ENCODE measurements at regions not wholly inside any gene's neighbourhood (a gene's known extent, or its start where the extent isn't known, plus 50 kb on each side); places are given as distances from the start of the nearest gene placed in this dataset.

DNA sequence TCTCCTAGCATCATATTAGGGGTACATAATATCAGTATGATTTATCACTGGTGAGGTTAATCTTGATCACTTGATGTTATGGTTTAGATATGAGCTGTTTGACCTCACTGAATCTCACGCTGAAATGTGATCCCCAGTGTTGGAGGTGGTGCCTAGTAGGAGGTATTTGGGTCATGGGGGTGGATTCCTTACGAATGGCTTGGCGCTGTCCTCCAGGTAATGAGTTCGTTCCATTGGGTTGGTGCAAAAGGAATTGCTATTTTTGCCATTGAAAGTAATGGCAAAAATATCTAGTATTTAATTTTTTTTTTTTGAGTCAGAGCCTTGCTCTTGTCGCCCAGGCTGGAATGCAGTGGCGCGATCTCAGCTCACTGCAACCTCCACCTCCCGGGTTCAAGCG lies 326.3 kb downstream of the AASDHPPT start:
- H3K9me3 ChIP-seq, result no peaks in the 10 kb centered on the region
- TF ChIP-seq POLR2A (IDR thresholded peaks at IDR 0.05), result no peak
- TF ChIP-seq POLR2AphosphoS5 (IDR thresholded peaks at IDR 0.05), result no peak
- TF ChIP-seq CTCF (IDR thresholded peaks at IDR 0.05), result no peak
- no peaks in the 10 kb centered on the region for H3K4me1 ChIP-seq
- no peaks in the 10 kb centered on the region for H3K27me3 ChIP-seq
- H3K27ac ChIP-seq, result no peak overlapping the region
- no peak for DNase-seq (ENCODE audit: low spot score in 2 of 2)
- intact Hi-C loops (cut with DNase I; ENCODE audit: low total_unique reads), result no loop called here
- peaks cover 7% of the 10 kb centered on the region for H3K36me3 ChIP-seq
- no peak overlapping the region for H3K4me3 ChIP-seq

- Histone ChIP-seq H3K27me3 (no peaks in the 10 kb centered on the region), H3K4me1 (no peaks in the 10 kb centered on the region), H3K27ac (no peak overlapping the region), H3K9me3 (no peaks in the 10 kb centered on the region), H3K4me3 (no peak overlapping the region), H3K36me3 (no peaks in the 10 kb centered on the region)
- TF ChIP-seq POLR2AphosphoS5 (IDR thresholded peaks at IDR 0.05) (no peak), CTCF (IDR thresholded peaks at IDR 0.05) (no peak), POLR2A (IDR thresholded peaks at IDR 0.05) (no peak)
- DNase-seq (ENCODE audit: low spot score in 2 of 2), result no peak
- intact Hi-C loops (cut with DNase I; ENCODE audit: low total_unique reads), result no loop called here
Measured at GRCh38 chr11:106409222-106409621, 331.8 kb downstream of the AASDHPPT start.

GRCh38 chr11:106409671-106410070 lies 332.2 kb downstream of the AASDHPPT start:
- H3K4me1 ChIP-seq, result no peaks in the 10 kb centered on the region
- intact Hi-C loops (cut with DNase I; ENCODE audit: low total_unique reads), result loop anchor here (2.0 kb wide), 1 partner anchor 27 kb away; no protein-coding TSS in a partner anchor
- no peak for DNase-seq (ENCODE audit: low spot score in 2 of 2)
- TF ChIP-seq CTCF (IDR thresholded peaks at IDR 0.05), result no peak
- TF ChIP-seq POLR2AphosphoS5 (IDR thresholded peaks at IDR 0.05), result no peak
- TF ChIP-seq POLR2A (IDR thresholded peaks at IDR 0.05), result no peak
- H3K27me3 ChIP-seq, result no peaks in the 10 kb centered on the region
- H3K36me3 ChIP-seq, result no peaks in the 10 kb centered on the region
- no peak overlapping the region for H3K4me3 ChIP-seq
- no peak overlapping the region for H3K27ac ChIP-seq
- no peaks in the 10 kb centered on the region for H3K9me3 ChIP-seq

- Histone ChIP-seq H3K4me1 (no peaks in the 10 kb centered on the region), H3K9me3 (no peaks in the 10 kb centered on the region), H3K36me3 (no peaks in the 10 kb centered on the region), H3K27me3 (no peaks in the 10 kb centered on the region), H3K4me3 (no peak overlapping the region), H3K27ac (no peak overlapping the region)
- TF ChIP-seq CTCF (IDR thresholded peaks at IDR 0.05) (no peak), POLR2AphosphoS5 (IDR thresholded peaks at IDR 0.05) (no peak), POLR2A (IDR thresholded peaks at IDR 0.05) (no peak)
- intact Hi-C loops (cut with DNase I; ENCODE audit: low total_unique reads), result loop anchor here (2.0 kb wide), 1 partner anchor 26 kb away; no protein-coding TSS in a partner anchor
- no peak for DNase-seq (ENCODE audit: low spot score in 2 of 2)
Measured at GRCh38 chr11:106410902-106411301, 333.4 kb downstream of the AASDHPPT start.

DNA sequence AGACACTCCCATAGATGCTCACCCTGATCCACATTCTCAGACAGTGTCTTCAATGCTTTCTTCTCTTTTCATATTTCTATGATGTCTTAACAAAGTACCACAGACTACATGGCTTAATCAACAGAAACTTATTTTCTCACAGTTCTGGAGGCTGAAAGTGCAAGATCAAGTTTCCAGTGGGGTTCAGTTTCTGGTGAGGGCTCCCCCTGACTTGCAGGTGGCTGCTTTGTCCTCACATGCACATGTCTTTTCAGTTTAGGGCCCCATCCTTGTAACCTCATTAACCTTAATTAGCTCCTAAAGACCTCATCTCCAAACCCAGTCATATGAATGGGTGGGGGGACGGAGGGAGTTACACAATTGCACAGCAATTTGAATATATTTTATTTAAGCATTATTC lies 335.8 kb downstream of the AASDHPPT start:
- Histone ChIP-seq H3K4me1 (no peaks in the 10 kb centered on the region), H3K27ac (no peak overlapping the region), H3K27me3 (no peaks in the 10 kb centered on the region), H3K9me3 (no peaks in the 10 kb centered on the region), H3K4me3 (no peak overlapping the region), H3K36me3 (no peaks in the 10 kb centered on the region)
- no peak for DNase-seq (ENCODE audit: low spot score in 2 of 2)
- TF ChIP-seq POLR2A (IDR thresholded peaks at IDR 0.05) (no peak), POLR2AphosphoS5 (IDR thresholded peaks at IDR 0.05) (no peak), CTCF (IDR thresholded peaks at IDR 0.05) (no peak)
- intact Hi-C loops (cut with DNase I; ENCODE audit: low total_unique reads), result no loop called here

Measured in breast epithelium (tissue), 4 donors.